Suprapubic skin (tissue), 4 donors: ENCODE measurements at regions not wholly inside any gene's neighbourhood (a gene's known extent, or its start where the extent isn't known, plus 50 kb on each side); places are given as distances from the start of the nearest gene placed in this dataset.

Experiments
- DNase-seq, 2 donors: peaks; one replicate each; pipeline ENCODE4 v3.0.0-alpha.2; 2019; ENCODE audit warnings: low spot score in 2 of 2
- H3K27ac ChIP-seq: fragments of 200-600 bp; sonication (generic); one replicate; pipeline ENCODE4 v1.5.1; 2019
- H3K27me3 ChIP-seq: fragments of 200-600 bp; sonication (generic); one replicate; pipeline ENCODE4 v1.5.1; 2019
- H3K36me3 ChIP-seq: fragments of 200-600 bp; sonication (generic); one replicate; pipeline ENCODE4 v1.5.1; 2019
- H3K4me1 ChIP-seq: fragments of 200-600 bp; sonication (generic); one replicate; pipeline ENCODE4 v1.5.1; 2019
- H3K4me3 ChIP-seq: fragments of 200-600 bp; sonication (generic); one replicate; pipeline ENCODE4 v1.5.1; 2019; ENCODE audit warnings: mild to moderate bottlenecking
- H3K9me3 ChIP-seq: fragments of 200-600 bp; sonication (generic); one replicate; pipeline ENCODE4 v1.5.1; 2019
- EP300 ChIP-seq: sonication (generic); formaldehyde crosslinking; IDR thresholded peaks from one replicate; pipeline ENCODE4 v1.6.1; 2017; ENCODE audit warnings: antibody characterized with exemption
- POLR2A ChIP-seq, 2 donors: fragments of 450-650 bp; IDR thresholded peaks; one replicate each; pipeline ENCODE4 v1.6.1; 2017; ENCODE audit warnings: antibody characterized with exemption in 2 of 2, mild to moderate bottlenecking in 2 of 2, moderate library complexity in 2 of 2
- POLR2AphosphoS5 ChIP-seq, 3 donors: sonication (generic); formaldehyde crosslinking; IDR thresholded peaks; one replicate each; pipeline ENCODE4 v1.6.1; 2017; ENCODE audit warnings: antibody characterized with exemption in 3 of 3
- whole genome bisulfite sequencing: methylation state at CpG from one replicate; pipeline ENCODE4 v1.1.5; 2018; 5-methylcytosine and 5-hydroxymethylcytosine counted together
- TF ChIP-seq, protein P1 (sequence below), 2 donors: fragments of 200-600 bp in 1 of 2; fragments of 450-650 bp in 1 of 2; sonication (generic) in 1 of 2; IDR thresholded peaks; one replicate each; pipeline ENCODE4 v1.5.1; 2016 to 2019; ENCODE audit warnings: antibody characterized with exemption in 2 of 2, mild to moderate bottlenecking in 1 of 2, moderate library complexity in 1 of 2

DNA sequence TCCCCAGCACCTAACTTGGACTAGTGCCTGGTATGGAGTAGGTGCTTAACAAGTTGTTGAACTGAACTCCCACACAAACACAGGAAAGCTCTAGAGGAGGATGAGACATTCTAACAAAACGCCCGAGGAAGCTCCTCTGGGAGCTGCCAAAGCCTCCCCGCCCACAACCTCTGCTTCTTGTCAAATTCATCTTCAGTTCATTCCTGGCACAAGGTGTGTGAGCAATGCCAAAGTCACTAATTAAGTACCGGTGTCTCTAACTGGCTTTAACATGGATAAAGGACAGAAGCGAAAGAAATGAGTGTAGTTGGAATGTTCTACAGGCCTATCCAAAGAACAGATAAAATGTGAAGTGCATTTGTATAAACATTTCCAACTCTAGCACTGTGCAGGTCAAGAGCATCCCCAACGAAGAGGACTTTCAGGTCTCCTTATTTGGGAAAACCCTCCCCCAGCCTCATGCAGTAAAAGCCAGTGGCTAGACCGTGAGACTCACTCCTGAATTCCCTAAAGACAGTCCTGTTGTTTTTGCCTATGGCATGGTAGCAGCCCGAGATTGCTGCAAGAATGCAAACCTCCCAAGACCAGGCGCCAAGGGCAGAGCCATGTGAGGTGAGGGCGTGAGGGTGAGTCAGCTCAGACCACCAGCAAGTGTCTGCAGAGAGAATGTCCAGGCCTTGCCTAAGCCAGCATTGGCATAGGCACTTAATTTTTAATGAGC is 72.2 kb upstream of the KLF3 start:
- TF ChIP-seq POLR2AphosphoS5 (IDR thresholded peaks at IDR 0.05) (no peak), POLR2A (IDR thresholded peaks at IDR 0.05) (no peak)
- Histone ChIP-seq H3K9me3 (no peaks in the 10 kb centered on the region), H3K27ac (peak overlapping the region; percentile 58), H3K27me3 (no peaks in the 10 kb centered on the region), H3K4me3 (no peak overlapping the region), H3K36me3 (no peaks in the 10 kb centered on the region), H3K4me1 (peaks cover 18% of the 10 kb centered on the region)
- 43% methylated on average over 10 of the region's 10 CpGs for WGBS
- peak in 1 of 2 donors; percentile 85 for DNase-seq

- 65% methylated on average over 3 of the region's 3 CpGs for WGBS
- Histone ChIP-seq H3K9me3 (no peaks in the 10 kb centered on the region), H3K4me1 (no peaks in the 10 kb centered on the region), H3K27ac (no peak overlapping the region), H3K4me3 (no peak overlapping the region), H3K36me3 (no peaks in the 10 kb centered on the region), H3K27me3 (no peaks in the 10 kb centered on the region)
- DNase-seq = no peak
- TF ChIP-seq POLR2A (IDR thresholded peaks at IDR 0.05) (no peak), EP300 (no peak), POLR2AphosphoS5 (IDR thresholded peaks at IDR 0.05) (no peak)
- TF ChIP-seq, protein P1, sequence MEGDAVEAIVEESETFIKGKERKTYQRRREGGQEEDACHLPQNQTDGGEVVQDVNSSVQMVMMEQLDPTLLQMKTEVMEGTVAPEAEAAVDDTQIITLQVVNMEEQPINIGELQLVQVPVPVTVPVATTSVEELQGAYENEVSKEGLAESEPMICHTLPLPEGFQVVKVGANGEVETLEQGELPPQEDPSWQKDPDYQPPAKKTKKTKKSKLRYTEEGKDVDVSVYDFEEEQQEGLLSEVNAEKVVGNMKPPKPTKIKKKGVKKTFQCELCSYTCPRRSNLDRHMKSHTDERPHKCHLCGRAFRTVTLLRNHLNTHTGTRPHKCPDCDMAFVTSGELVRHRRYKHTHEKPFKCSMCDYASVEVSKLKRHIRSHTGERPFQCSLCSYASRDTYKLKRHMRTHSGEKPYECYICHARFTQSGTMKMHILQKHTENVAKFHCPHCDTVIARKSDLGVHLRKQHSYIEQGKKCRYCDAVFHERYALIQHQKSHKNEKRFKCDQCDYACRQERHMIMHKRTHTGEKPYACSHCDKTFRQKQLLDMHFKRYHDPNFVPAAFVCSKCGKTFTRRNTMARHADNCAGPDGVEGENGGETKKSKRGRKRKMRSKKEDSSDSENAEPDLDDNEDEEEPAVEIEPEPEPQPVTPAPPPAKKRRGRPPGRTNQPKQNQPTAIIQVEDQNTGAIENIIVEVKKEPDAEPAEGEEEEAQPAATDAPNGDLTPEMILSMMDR (IDR thresholded peaks at IDR 0.05) = no peak
Measured at GRCh38 chr4:38598489-38598888, 65.5 kb upstream of the KLF3 start.

GRCh38 chr4:38600575-38600974 is 63.4 kb upstream of the KLF3 start:
- TF ChIP-seq EP300 (no peak), POLR2A (IDR thresholded peaks at IDR 0.05) (no peak), POLR2AphosphoS5 (IDR thresholded peaks at IDR 0.05) (no peak)
- TF ChIP-seq, protein P1 (IDR thresholded peaks at IDR 0.05) = no peak
- 96% methylated on average over 4 of the region's 4 CpGs for WGBS
- Histone ChIP-seq H3K4me3 (no peak overlapping the region), H3K9me3 (no peaks in the 10 kb centered on the region), H3K27me3 (no peaks in the 10 kb centered on the region), H3K27ac (no peak overlapping the region), H3K36me3 (no peaks in the 10 kb centered on the region), H3K4me1 (no peaks in the 10 kb centered on the region)
- no peak for DNase-seq

GRCh38 chr4:38601244-38601915 is 62.6 kb upstream of the KLF3 start:
- Histone ChIP-seq H3K36me3 (no peaks in the 10 kb centered on the region), H3K4me3 (no peak overlapping the region), H3K4me1 (peaks cover 3% of the 10 kb centered on the region), H3K27me3 (no peaks in the 10 kb centered on the region), H3K9me3 (no peaks in the 10 kb centered on the region), H3K27ac (no peak overlapping the region)
- 57% methylated on average over 6 of the region's 6 CpGs for WGBS
- DNase-seq = no peak
- TF ChIP-seq POLR2A (IDR thresholded peaks at IDR 0.05) (no peak), EP300 (no peak), POLR2AphosphoS5 (IDR thresholded peaks at IDR 0.05) (no peak)
- TF ChIP-seq, protein P1 (IDR thresholded peaks at IDR 0.05) = no peak

DNA sequence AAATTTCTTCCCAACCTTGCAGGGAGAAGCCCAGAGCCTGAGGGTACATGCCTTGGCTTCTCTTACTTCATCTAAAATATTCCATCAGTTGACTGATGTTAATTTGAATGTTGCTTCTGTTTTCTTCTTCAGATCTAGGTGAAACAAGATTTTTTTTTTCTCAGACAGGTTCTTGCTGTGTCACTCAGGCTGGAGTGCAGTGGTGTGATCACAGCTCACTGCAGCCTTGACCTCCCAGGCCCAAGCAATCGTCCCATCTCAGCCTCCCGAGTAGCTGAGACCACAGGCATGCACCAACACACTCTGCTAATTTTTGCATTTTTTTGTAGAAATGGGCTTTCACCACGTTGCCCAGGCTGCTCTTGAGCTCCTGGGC is 62.1 kb upstream of the KLF3 start:
- Histone ChIP-seq H3K9me3 (no peaks in the 10 kb centered on the region), H3K27ac (no peak overlapping the region), H3K4me1 (peaks cover 5% of the 10 kb centered on the region), H3K27me3 (no peaks in the 10 kb centered on the region), H3K36me3 (no peaks in the 10 kb centered on the region), H3K4me3 (no peak overlapping the region)
- 85% methylated on average over 3 of the region's 3 CpGs for WGBS
- no peak for DNase-seq
- TF ChIP-seq POLR2A (IDR thresholded peaks at IDR 0.05) (no peak), EP300 (no peak), POLR2AphosphoS5 (IDR thresholded peaks at IDR 0.05) (no peak)
- TF ChIP-seq, protein P1 (IDR thresholded peaks at IDR 0.05) = no peak
